ENCODE measurements at regions not wholly inside any gene's neighbourhood (a gene's known extent, or its start where the extent isn't known, plus 50 kb on each side); places are given as distances from the start of the nearest gene placed in this dataset.

- no peak for TF ChIP-seq CTCF (IDR thresholded peaks at IDR 0.05; ENCODE audit: borderline replicate concordance, extremely low read depth, low read length, poor library complexity, severe bottlenecking)
- TF ChIP-seq EZH2 (IDR thresholded peaks at IDR 0.05; ENCODE audit: borderline replicate concordance, low read depth, low read length, severe bottlenecking) = no peak
These were observed 181.8 kb downstream of the ATXN7L3B start for GRCh38 chr12:74719447-74719846.

Measured in DND-41 (cell line).